H1 (cell line): ENCODE measurements at regions not wholly inside any gene's neighbourhood (a gene's known extent, or its start where the extent isn't known, plus 50 kb on each side); places are given as distances from the start of the nearest gene placed in this dataset.

Experiments used
- BRCA1 ChIP-seq: IDR thresholded peaks from 2 replicates; pipeline ENCODE4 v1.6.1; 2012; ENCODE audit warnings: low read depth, low read length, improper control_type of control experiment
- EP300 ChIP-seq, 2 experiments: IDR thresholded peaks; 1 replicate in 1 of 2; 2 replicates in 1 of 2; pipeline ENCODE4 v1.6.1; 2011 to 2012; ENCODE audit warnings: low read depth in 2 of 2, low read length in 2 of 2, mild to moderate bottlenecking in 2 of 2, borderline replicate concordance in 1 of 2, inconsistent platforms in 1 of 2, moderate library complexity in 1 of 2
- GABPA ChIP-seq: IDR thresholded peaks from 2 replicates; pipeline ENCODE4 v1.6.1; 2011; ENCODE audit warnings: mild to moderate bottlenecking, low read length, moderate library complexity, borderline replicate concordance; ENCODE audit not compliant: insufficient read depth
- NRF1 ChIP-seq: IDR thresholded peaks from 2 replicates; pipeline ENCODE4 v1.6.1; 2011; ENCODE audit warnings: mild to moderate bottlenecking, low read depth, low read length, improper control_type of control experiment
- PHF8 ChIP-seq: fragments of 200-600 bp; sonication (generic); conservative IDR thresholded peaks from 2 replicates; pipeline ENCODE4 v1.7.1; 2012; ENCODE audit warnings: low read depth, mild to moderate bottlenecking, inconsistent platforms, low read length, moderate library complexity
- POLR2A ChIP-seq, 2 experiments: IDR thresholded peaks; 1 replicate in 1 of 2; 2 replicates in 1 of 2; pipeline ENCODE4 v1.6.1; 2011; ENCODE audit warnings: low read depth in 2 of 2, low read length in 2 of 2, mild to moderate bottlenecking in 2 of 2; ENCODE audit errors: control extremely low read depth in 1 of 2
- POU5F1 ChIP-seq: IDR thresholded peaks from 2 replicates; pipeline ENCODE4 v1.6.1; 2011; ENCODE audit warnings: low read depth, mild to moderate bottlenecking, low read length, moderate library complexity
- RXRA ChIP-seq: IDR thresholded peaks from 2 replicates; pipeline ENCODE4 v1.6.1; 2011; ENCODE audit warnings: low read depth, mild to moderate bottlenecking, low read length, moderate library complexity; ENCODE audit not compliant: insufficient read depth
- TF ChIP-seq, protein P1 (sequence below): fragments of 300-600 bp; sonication (generic); IDR thresholded peaks from 2 replicates; pipeline ENCODE4 v1.7.1; 2012; ENCODE audit warnings: low read length, moderate library complexity, mild to moderate bottlenecking, inconsistent platforms; ENCODE audit not compliant: insufficient replicate concordance
- TF ChIP-seq, protein P2 (sequence below), 3 experiments: IDR thresholded peaks; 1 replicate in 2 of 3; 2 replicates in 1 of 3; pipeline versions ENCODE4 v1.5.1 to v1.6.1; 2011; ENCODE audit warnings: low read length in 3 of 3, mild to moderate bottlenecking in 3 of 3, inconsistent platforms in 2 of 3, low read depth in 1 of 3, moderate library complexity in 1 of 3; ENCODE audit not compliant: insufficient read depth in 1 of 3; ENCODE audit errors: control extremely low read depth in 1 of 3

DNA sequence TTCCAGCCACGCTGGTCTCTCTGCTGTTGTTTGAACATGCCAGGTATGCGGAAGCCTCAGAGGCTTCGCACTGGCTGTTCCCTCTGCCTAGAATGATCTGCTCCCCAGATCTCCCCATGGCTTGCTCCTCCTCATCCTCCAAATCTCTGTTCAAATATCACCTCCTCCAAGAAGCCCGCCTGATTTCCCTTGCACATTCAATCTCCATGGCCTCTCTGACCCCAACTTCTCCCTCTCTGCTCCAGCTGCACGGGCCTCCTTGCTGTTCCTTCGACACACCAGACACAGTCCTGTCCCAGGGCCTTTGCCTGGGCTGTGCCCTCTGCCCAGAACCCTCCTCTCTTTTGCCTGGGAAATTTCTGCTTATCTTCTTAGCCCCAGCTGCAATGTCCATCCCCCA lies 52.5 kb upstream of the PTPRS start (continued):
- TF ChIP-seq, protein P1, sequence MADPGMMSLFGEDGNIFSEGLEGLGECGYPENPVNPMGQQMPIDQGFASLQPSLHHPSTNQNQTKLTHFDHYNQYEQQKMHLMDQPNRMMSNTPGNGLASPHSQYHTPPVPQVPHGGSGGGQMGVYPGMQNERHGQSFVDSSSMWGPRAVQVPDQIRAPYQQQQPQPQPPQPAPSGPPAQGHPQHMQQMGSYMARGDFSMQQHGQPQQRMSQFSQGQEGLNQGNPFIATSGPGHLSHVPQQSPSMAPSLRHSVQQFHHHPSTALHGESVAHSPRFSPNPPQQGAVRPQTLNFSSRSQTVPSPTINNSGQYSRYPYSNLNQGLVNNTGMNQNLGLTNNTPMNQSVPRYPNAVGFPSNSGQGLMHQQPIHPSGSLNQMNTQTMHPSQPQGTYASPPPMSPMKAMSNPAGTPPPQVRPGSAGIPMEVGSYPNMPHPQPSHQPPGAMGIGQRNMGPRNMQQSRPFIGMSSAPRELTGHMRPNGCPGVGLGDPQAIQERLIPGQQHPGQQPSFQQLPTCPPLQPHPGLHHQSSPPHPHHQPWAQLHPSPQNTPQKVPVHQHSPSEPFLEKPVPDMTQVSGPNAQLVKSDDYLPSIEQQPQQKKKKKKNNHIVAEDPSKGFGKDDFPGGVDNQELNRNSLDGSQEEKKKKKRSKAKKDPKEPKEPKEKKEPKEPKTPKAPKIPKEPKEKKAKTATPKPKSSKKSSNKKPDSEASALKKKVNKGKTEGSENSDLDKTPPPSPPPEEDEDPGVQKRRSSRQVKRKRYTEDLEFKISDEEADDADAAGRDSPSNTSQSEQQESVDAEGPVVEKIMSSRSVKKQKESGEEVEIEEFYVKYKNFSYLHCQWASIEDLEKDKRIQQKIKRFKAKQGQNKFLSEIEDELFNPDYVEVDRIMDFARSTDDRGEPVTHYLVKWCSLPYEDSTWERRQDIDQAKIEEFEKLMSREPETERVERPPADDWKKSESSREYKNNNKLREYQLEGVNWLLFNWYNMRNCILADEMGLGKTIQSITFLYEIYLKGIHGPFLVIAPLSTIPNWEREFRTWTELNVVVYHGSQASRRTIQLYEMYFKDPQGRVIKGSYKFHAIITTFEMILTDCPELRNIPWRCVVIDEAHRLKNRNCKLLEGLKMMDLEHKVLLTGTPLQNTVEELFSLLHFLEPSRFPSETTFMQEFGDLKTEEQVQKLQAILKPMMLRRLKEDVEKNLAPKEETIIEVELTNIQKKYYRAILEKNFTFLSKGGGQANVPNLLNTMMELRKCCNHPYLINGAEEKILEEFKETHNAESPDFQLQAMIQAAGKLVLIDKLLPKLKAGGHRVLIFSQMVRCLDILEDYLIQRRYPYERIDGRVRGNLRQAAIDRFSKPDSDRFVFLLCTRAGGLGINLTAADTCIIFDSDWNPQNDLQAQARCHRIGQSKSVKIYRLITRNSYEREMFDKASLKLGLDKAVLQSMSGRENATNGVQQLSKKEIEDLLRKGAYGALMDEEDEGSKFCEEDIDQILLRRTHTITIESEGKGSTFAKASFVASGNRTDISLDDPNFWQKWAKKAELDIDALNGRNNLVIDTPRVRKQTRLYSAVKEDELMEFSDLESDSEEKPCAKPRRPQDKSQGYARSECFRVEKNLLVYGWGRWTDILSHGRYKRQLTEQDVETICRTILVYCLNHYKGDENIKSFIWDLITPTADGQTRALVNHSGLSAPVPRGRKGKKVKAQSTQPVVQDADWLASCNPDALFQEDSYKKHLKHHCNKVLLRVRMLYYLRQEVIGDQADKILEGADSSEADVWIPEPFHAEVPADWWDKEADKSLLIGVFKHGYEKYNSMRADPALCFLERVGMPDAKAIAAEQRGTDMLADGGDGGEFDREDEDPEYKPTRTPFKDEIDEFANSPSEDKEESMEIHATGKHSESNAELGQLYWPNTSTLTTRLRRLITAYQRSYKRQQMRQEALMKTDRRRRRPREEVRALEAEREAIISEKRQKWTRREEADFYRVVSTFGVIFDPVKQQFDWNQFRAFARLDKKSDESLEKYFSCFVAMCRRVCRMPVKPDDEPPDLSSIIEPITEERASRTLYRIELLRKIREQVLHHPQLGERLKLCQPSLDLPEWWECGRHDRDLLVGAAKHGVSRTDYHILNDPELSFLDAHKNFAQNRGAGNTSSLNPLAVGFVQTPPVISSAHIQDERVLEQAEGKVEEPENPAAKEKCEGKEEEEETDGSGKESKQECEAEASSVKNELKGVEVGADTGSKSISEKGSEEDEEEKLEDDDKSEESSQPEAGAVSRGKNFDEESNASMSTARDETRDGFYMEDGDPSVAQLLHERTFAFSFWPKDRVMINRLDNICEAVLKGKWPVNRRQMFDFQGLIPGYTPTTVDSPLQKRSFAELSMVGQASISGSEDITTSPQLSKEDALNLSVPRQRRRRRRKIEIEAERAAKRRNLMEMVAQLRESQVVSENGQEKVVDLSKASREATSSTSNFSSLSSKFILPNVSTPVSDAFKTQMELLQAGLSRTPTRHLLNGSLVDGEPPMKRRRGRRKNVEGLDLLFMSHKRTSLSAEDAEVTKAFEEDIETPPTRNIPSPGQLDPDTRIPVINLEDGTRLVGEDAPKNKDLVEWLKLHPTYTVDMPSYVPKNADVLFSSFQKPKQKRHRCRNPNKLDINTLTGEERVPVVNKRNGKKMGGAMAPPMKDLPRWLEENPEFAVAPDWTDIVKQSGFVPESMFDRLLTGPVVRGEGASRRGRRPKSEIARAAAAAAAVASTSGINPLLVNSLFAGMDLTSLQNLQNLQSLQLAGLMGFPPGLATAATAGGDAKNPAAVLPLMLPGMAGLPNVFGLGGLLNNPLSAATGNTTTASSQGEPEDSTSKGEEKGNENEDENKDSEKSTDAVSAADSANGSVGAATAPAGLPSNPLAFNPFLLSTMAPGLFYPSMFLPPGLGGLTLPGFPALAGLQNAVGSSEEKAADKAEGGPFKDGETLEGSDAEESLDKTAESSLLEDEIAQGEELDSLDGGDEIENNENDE: no peak
- TF ChIP-seq POU5F1 (no peak), GABPA (no peak), POLR2A (IDR thresholded peaks at IDR 0.05; ENCODE audit: control extremely low read depth in 1 of 2, low read depth in 2 of 2, low read length in 2 of 2) (no peak), EP300 (IDR thresholded peaks at IDR 0.05; ENCODE audit: borderline replicate concordance in 1 of 2, low read depth in 2 of 2, low read length in 2 of 2) (no peak), NRF1 (no peak), BRCA1 (no peak), RXRA (no peak), PHF8 (no peak)
- TF ChIP-seq, protein P2, sequence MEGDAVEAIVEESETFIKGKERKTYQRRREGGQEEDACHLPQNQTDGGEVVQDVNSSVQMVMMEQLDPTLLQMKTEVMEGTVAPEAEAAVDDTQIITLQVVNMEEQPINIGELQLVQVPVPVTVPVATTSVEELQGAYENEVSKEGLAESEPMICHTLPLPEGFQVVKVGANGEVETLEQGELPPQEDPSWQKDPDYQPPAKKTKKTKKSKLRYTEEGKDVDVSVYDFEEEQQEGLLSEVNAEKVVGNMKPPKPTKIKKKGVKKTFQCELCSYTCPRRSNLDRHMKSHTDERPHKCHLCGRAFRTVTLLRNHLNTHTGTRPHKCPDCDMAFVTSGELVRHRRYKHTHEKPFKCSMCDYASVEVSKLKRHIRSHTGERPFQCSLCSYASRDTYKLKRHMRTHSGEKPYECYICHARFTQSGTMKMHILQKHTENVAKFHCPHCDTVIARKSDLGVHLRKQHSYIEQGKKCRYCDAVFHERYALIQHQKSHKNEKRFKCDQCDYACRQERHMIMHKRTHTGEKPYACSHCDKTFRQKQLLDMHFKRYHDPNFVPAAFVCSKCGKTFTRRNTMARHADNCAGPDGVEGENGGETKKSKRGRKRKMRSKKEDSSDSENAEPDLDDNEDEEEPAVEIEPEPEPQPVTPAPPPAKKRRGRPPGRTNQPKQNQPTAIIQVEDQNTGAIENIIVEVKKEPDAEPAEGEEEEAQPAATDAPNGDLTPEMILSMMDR (IDR thresholded peaks at IDR 0.05; ENCODE audit: control extremely low read depth in 1 of 3, insufficient read depth in 1 of 3, low read depth in 1 of 3, low read length in 3 of 3): no peak
